ENCODE measurements at regions not wholly inside any gene's neighbourhood (a gene's known extent, or its start where the extent isn't known, plus 50 kb on each side); places are given as distances from the start of the nearest gene placed in this dataset.

DNA sequence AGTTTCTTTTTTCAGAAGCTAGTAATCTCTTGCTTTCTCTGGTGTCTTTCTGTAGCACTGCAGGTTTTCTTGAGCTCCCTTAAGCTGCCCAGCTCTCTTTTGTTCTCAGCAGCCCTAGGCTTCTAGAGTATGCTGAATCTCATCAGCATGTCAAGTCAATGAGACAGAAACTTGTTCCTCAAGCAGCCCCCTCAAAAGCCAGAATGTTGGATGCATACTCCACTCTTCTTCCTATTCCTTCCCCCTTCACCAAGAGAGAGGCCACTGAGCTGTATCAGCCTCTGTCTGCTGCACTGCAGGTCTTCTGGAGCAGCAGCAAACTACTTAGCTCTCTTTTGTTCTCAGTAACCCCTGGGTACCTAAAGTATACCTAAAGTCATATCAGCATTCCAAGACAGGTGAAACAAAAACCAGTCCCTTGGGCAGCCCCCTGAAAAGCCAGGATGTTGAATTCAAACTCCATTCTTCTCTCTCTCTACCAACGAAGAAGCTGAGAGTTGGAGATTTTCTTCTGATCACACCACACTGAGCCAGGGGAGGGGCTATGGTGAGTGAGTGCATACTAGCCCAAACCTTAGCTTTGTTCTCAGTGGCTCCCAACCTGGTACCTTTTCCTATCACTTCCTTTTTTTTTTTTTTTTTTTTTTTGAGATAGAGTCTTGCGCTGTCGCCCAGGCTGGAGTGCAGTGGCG is 73.3 kb upstream of the WAC start:
- TF ChIP-seq, protein P1, sequence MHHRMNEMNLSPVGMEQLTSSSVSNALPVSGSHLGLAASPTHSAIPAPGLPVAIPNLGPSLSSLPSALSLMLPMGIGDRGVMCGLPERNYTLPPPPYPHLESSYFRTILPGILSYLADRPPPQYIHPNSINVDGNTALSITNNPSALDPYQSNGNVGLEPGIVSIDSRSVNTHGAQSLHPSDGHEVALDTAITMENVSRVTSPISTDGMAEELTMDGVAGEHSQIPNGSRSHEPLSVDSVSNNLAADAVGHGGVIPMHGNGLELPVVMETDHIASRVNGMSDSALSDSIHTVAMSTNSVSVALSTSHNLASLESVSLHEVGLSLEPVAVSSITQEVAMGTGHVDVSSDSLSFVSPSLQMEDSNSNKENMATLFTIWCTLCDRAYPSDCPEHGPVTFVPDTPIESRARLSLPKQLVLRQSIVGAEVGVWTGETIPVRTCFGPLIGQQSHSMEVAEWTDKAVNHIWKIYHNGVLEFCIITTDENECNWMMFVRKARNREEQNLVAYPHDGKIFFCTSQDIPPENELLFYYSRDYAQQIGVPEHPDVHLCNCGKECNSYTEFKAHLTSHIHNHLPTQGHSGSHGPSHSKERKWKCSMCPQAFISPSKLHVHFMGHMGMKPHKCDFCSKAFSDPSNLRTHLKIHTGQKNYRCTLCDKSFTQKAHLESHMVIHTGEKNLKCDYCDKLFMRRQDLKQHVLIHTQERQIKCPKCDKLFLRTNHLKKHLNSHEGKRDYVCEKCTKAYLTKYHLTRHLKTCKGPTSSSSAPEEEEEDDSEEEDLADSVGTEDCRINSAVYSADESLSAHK (tag by site-specific recombination; IDR thresholded peaks at IDR 0.05), result no peak
- TF ChIP-seq, protein P2, sequence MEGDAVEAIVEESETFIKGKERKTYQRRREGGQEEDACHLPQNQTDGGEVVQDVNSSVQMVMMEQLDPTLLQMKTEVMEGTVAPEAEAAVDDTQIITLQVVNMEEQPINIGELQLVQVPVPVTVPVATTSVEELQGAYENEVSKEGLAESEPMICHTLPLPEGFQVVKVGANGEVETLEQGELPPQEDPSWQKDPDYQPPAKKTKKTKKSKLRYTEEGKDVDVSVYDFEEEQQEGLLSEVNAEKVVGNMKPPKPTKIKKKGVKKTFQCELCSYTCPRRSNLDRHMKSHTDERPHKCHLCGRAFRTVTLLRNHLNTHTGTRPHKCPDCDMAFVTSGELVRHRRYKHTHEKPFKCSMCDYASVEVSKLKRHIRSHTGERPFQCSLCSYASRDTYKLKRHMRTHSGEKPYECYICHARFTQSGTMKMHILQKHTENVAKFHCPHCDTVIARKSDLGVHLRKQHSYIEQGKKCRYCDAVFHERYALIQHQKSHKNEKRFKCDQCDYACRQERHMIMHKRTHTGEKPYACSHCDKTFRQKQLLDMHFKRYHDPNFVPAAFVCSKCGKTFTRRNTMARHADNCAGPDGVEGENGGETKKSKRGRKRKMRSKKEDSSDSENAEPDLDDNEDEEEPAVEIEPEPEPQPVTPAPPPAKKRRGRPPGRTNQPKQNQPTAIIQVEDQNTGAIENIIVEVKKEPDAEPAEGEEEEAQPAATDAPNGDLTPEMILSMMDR (tag by site-specific recombination; IDR thresholded peaks at IDR 0.05), result no peak
- TF ChIP-seq, protein P3, sequence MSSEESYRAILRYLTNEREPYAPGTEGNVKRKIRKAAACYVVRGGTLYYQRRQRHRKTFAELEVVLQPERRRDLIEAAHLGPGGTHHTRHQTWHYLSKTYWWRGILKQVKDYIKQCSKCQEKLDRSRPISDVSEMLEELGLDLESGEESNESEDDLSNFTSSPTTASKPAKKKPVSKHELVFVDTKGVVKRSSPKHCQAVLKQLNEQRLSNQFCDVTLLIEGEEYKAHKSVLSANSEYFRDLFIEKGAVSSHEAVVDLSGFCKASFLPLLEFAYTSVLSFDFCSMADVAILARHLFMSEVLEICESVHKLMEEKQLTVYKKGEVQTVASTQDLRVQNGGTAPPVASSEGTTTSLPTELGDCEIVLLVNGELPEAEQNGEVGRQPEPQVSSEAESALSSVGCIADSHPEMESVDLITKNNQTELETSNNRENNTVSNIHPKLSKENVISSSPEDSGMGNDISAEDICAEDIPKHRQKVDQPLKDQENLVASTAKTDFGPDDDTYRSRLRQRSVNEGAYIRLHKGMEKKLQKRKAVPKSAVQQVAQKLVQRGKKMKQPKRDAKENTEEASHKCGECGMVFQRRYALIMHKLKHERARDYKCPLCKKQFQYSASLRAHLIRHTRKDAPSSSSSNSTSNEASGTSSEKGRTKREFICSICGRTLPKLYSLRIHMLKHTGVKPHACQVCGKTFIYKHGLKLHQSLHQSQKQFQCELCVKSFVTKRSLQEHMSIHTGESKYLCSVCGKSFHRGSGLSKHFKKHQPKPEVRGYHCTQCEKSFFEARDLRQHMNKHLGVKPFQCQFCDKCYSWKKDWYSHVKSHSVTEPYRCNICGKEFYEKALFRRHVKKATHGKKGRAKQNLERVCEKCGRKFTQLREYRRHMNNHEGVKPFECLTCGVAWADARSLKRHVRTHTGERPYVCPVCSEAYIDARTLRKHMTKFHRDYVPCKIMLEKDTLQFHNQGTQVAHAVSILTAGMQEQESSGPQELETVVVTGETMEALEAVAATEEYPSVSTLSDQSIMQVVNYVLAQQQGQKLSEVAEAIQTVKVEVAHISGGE (tag by site-specific recombination; conservative IDR thresholded peaks at IDR 0.05; ENCODE audit: low read depth), result no peak
- TF ChIP-seq ZNF830 (tag by site-specific recombination; IDR thresholded peaks at IDR 0.05; ENCODE audit: low read depth) (no peak), ZNF610 (tag by site-specific recombination; IDR thresholded peaks at IDR 0.05; ENCODE audit: borderline replicate concordance) (no peak), ZNF660 (tag by site-specific recombination; IDR thresholded peaks at IDR 0.05) (no peak), ZNF175 (tag by site-specific recombination; IDR thresholded peaks at IDR 0.05) (no peak), ZNF473 (tag by site-specific recombination; IDR thresholded peaks at IDR 0.05) (no peak)
- TF ChIP-seq, protein P4, sequence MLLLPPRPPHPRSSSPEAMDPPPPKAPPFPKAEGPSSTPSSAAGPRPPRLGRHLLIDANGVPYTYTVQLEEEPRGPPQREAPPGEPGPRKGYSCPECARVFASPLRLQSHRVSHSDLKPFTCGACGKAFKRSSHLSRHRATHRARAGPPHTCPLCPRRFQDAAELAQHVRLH (tag by site-specific recombination; IDR thresholded peaks at IDR 0.05), result no peak

Measured in HEK293 (cell line).